ENCODE measurements at regions not wholly inside any gene's neighbourhood (a gene's known extent, or its start where the extent isn't known, plus 50 kb on each side); places are given as distances from the start of the nearest gene placed in this dataset.

- TF ChIP-seq ETV6 (IDR thresholded peaks at IDR 0.05; ENCODE audit: borderline replicate concordance in 1 of 2, low read depth in 2 of 2, low read length in 1 of 2), result no peak
- TF ChIP-seq ETV6 (CRISPR knock-in tag; IDR thresholded peaks at IDR 0.05; ENCODE audit: borderline replicate concordance), result no peak
- TF ChIP-seq PPARD (CRISPR knock-in tag; IDR thresholded peaks at IDR 0.05), result no peak
- no peak for TF ChIP-seq RNF2 (IDR thresholded peaks at IDR 0.05)
- TF ChIP-seq MEF2A (IDR thresholded peaks at IDR 0.05; ENCODE audit: control insufficient read depth, low read depth, low read length), result no peak
- TF ChIP-seq ZNF766 (CRISPR knock-in tag; conservative IDR thresholded peaks at IDR 0.05), result no peak
- TF ChIP-seq ZNF507 (tag; conservative IDR thresholded peaks at IDR 0.05), result no peak
- TF ChIP-seq FOXJ3 (CRISPR knock-in tag; IDR thresholded peaks at IDR 0.05), result no peak
- no peak for TF ChIP-seq ZC3H4 (CRISPR knock-in tag; IDR thresholded peaks at IDR 0.05; ENCODE audit: borderline replicate concordance)
- no peak for TF ChIP-seq ZNF140 (CRISPR knock-in tag; IDR thresholded peaks at IDR 0.05)
Observed at GRCh38 chr2:106995556-106995955, 109.6 kb upstream of the ST6GAL2 start (continued).

GRCh38 chr2:106996171-106996769 lies 110.3 kb upstream of the ST6GAL2 start:
- 0% methylated on average over 11 of the region's 11 CpGs for whole genome bisulfite sequencing (ENCODE audit: insufficient coverage, low coverage, missing lambda C conversion rate)
- Histone ChIP-seq H3K9ac (ENCODE audit: insufficient read depth in 1 of 2, low read depth in 2 of 2, low read length in 2 of 2) (no peak overlapping the region), H3K4me3 (no peak overlapping the region), H4K20me1 (replicated peaks; ENCODE audit: control insufficient read depth, insufficient read depth, low read length) (no peaks in the 10 kb centered on the region), H3K4me1 (replicated peaks in 1 of 2; ENCODE audit: control insufficient read depth in 2 of 2, insufficient read depth in 2 of 2, low read length in 2 of 2) (no peaks in the 10 kb centered on the region), H3K27me3 (ENCODE audit: control insufficient read depth in 2 of 2, insufficient read depth in 2 of 2, low read length in 2 of 2) (no peaks in the 10 kb centered on the region), H3K36me3 (ENCODE audit: control insufficient read depth, insufficient read depth, low read length) (no peaks in the 10 kb centered on the region), H3K9me1 (ENCODE audit: control insufficient read depth, insufficient read depth, low read length) (no peaks in the 10 kb centered on the region), H3K79me2 (ENCODE audit: control insufficient read depth, insufficient read depth, low read length) (no peaks in the 10 kb centered on the region), H3K27ac (ENCODE audit: extremely low read depth, low read depth, low read length) (no peak overlapping the region), H3K9me3 (replicated peaks; ENCODE audit: control insufficient read depth, insufficient read depth, low read depth, low read length) (no peaks in the 10 kb centered on the region), H2AFZ (ENCODE audit: low read depth, low read length) (no peak overlapping the region), H3K4me2 (ENCODE audit: insufficient read depth, low read length) (no peak overlapping the region)
- no peak for TF ChIP-seq CBX5 (IDR thresholded peaks at IDR 0.05; ENCODE audit: borderline replicate concordance, low read depth)
- no peak for TF ChIP-seq KAT2B (IDR thresholded peaks at IDR 0.05; ENCODE audit: low read depth, low read length)
- TF ChIP-seq E2F4 (CRISPR knock-in tag; IDR thresholded peaks at IDR 0.05; ENCODE audit: low read depth), result no peak
- TF ChIP-seq MAX (CRISPR knock-in tag; IDR thresholded peaks at IDR 0.05), result no peak
- BruUV-seq (replicated peaks), result no TSS peak
- ChIA-PET CTCF (ENCODE audit: low intra/inter-chr PET ratio) (no interaction called here), POLR2A (no interaction called here)
- ATAC-seq (no peak), FAIRE-seq (no peak), DNase-seq (ENCODE audit: extremely low read depth in 1 of 4, low spot score in 3 of 4) (no peak)
- intact Hi-C loops (cut with micrococcal nuclease) (no loop called here), in situ Hi-C loops (cut with MboI) (no loop called here)

Measured in K562 (cell line).